Astrocyte of the spinal cord (primary cell): ENCODE measurements at regions not wholly inside any gene's neighbourhood (a gene's known extent, or its start where the extent isn't known, plus 50 kb on each side); places are given as distances from the start of the nearest gene placed in this dataset.
"Not testable (repeated sequence)": the region's sequence is repeated elsewhere in the genome, so short reads cannot be mapped to it uniquely, and the experiment has no call there.

Experiments
- DNase-seq: peaks from one replicate; pipeline ENCODE4 v3.0.0; 2011; ENCODE audit warnings: low read depth, low spot score
- H3K4me3 ChIP-seq: 2 replicates; pipeline ENCODE4 v1.5.1; 2011; ENCODE audit warnings: low read depth, mild to moderate bottlenecking, low read length, moderate library complexity
- CTCF ChIP-seq: IDR thresholded peaks from 2 replicates; pipeline ENCODE4 v1.5.1; 2012; ENCODE audit warnings: low read depth, mild to moderate bottlenecking, low read length, inconsistent platforms
- in situ Hi-C: cut with HindIII; loops from 2 replicates; pipeline ENCODE4 v1.10.0; 2017; ENCODE audit warnings: low sequenced_read_pairs

- no peak for TF ChIP-seq CTCF
- in situ Hi-C loops: no loop called here
- no peak overlapping the region for H3K4me3 ChIP-seq
- DNase-seq: no peak
Observed at GRCh38 chr10:109065821-109066220, 857.5 kb downstream of the XPNPEP1 start.

- H3K4me3 ChIP-seq: no peak overlapping the region
- TF ChIP-seq CTCF: no peak
- in situ Hi-C loops: no loop called here
- DNase-seq: peak; percentile 40
Observed at GRCh38 chr10:109062371-109062770, 860.9 kb downstream of the XPNPEP1 start.

GRCh38 chr10:109055243-109055642 is 868.1 kb downstream of the XPNPEP1 start:
- no peak overlapping the region for H3K4me3 ChIP-seq
- no peak for DNase-seq
- TF ChIP-seq CTCF: no peak
- in situ Hi-C loops: no loop called here

- H3K4me3 ChIP-seq: no peak overlapping the region
- TF ChIP-seq CTCF: no peak
- in situ Hi-C loops: no loop called here
- DNase-seq: no peak
Observed at GRCh38 chr10:109047856-109048255, 875.5 kb downstream of the XPNPEP1 start.

- DNase-seq, in situ Hi-C loops, H3K4me3 ChIP-seq: not testable (repeated sequence)
Observed at GRCh38 chr10:109046427-109046826, 876.9 kb downstream of the XPNPEP1 start.

- no peak overlapping the region for H3K4me3 ChIP-seq
- in situ Hi-C loops: no loop called here
- TF ChIP-seq CTCF: no peak
- DNase-seq: no peak
Observed at GRCh38 chr10:109040622-109041021, 882.7 kb downstream of the XPNPEP1 start.

GRCh38 chr10:109037978-109038377 is 885.3 kb downstream of the XPNPEP1 start:
- TF ChIP-seq CTCF: no peak
- no peak overlapping the region for H3K4me3 ChIP-seq
- in situ Hi-C loops: no loop called here
- DNase-seq: no peak
